A204.1 (cell line): ENCODE measurements at regions not wholly inside any gene's neighbourhood (a gene's known extent, or its start where the extent isn't known, plus 50 kb on each side); places are given as distances from the start of the nearest gene placed in this dataset.
"Not testable (repeated sequence)": the region's sequence is repeated elsewhere in the genome, so short reads cannot be mapped to it uniquely, and the experiment has no call there.

Experiments
- FAIRE-seq: peaks from 2 replicates; lab custom pipeline; 2012; peaks lifted over from hg19 to GRCh38; lab: Jason Lieb, UNC

DNA sequence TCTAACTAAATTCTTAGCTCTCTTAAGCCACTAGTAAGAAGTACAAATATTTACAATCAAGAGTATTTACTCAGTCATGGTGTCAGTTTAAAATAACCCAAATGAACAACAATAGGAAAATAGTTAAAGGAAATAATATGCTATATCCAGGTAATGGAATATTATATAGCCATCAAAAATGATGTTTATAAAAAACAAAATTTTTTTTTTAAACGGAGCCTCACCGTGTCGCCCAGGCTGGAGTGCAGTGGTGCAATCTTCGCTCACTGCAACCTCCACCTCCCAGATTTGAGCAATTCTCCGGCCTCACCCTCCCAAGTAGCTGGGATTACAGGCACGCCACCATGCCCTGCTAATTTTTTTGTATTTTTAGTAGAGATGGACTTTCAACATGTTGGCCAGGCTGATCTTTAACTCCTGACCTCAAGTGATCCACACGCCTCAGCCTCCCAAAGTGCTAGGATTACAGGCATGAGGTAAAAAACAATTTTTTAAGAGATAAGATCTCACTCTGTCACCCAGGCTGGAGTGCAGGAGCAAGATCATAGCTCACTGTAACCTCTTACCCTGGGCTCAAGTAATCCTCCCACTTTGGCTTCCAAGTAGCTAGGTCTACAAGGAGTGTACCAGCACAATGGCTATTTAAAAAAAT, 132.5 kb downstream of the NOC3L start:
- FAIRE-seq, result no peak

DNA sequence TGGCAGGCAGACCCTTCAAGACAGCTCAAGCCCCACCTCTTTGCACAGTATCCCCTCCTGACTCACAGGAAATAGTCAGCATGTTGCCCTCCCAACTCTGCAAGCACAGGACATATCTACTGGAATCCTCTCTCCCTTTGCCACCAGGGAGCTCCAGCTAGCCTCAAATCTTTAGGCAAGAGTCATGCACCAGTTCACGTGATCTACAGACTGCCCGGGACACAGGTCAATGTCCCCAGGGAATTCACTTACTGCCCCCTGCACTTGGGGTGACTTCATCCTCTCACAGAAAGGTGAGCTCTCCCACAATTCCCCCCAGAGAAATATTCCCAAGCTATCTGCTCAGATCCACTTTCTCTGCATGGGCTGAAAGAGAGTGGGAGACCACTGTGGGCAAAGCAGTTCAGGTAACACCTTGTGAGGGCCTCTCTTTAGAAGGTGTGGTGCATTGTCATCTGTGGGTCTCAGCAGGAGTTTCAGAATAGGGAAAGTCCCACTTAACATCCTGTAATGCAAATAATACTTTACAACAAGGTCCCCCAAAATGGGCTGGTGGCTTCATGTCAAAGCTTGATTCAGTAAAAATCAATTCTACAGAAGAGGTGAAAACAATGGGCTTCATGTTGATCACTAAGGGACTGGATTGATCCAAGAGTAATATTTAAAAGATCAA, 129.9 kb downstream of the NOC3L start:
- no peak for FAIRE-seq

GRCh38 chr10:94235461-94235860, 127.3 kb downstream of the NOC3L start:
- no peak for FAIRE-seq

DNA sequence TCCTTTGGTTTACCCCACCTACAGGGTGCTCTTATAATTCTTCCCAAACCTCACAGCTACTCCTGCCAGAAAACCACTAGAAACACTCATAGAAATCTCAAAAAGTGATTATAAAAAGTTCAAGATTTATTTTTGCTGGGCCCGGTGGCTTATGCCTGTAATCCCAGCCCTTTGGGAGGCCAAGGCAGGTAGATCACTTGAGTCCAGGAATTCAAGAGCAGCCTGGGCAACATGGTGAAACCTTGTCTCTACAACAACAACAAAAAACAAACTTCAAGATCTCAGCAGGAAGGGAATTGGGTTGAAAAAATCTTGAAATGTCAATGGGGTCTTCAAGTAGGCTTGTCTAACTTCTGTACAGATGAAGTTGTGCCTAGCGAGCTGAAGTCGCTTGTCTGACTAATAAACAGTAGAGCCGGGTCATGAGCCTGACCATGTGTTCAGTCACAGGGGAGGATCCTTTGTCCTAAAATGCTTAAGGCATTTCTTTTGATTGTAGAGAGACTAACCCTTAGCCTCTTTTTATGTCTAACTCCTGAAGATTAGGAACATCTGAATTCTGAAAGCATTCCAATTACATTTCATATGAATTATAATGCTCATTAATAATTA, 124.6 kb downstream of the NOC3L start:
- FAIRE-seq, result no peak

- FAIRE-seq, result no peak
Measured at GRCh38 chr10:94239696-94240095, 123.0 kb downstream of the NOC3L start.

GRCh38 chr10:94240491-94240890, 122.2 kb downstream of the NOC3L start:
- FAIRE-seq, result no peak

DNA sequence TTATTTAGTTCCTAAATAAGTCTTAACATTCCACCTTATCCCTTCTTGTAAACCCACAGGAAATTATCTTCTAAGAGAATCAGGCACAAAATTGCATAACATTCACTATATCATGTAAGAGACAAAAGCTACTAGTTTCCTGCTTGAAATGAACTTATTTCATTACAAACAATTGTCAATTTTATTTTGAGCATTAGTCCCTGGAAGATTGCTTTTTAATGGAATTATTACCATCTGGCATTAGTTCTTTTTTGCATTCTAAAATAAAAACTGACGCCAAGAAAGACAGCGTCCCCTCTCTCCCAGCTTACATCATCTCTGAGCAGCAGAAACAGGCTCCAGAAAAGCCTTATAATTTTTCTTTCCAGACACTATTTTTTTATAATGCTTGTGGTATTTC, 121.8 kb downstream of the NOC3L start:
- no peak for FAIRE-seq

DNA sequence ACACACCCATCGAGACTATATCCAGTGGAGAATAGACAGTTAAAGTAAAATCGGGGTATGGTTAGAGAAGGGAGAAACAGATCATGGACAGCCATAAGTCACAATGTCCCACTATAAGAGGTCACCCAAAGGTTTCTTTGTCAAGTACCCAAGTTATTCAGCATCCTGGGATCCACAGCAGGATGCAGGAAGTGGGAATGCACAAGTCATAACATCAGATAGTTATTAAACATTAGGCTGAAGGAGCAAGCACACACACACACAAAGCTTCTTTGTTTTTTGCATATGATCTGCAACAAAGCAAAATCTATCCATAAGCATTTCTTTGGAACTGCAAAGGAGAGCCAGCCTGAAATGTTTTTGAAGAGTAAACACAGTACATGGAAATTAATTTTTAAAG, 111.6 kb downstream of the NOC3L start:
- no peak for FAIRE-seq

GRCh38 chr10:94251568-94251967, 111.2 kb downstream of the NOC3L start:
- no peak for FAIRE-seq

- FAIRE-seq, result not testable (repeated sequence)
Measured at GRCh38 chr10:94257407-94257806, 105.3 kb downstream of the NOC3L start.

DNA sequence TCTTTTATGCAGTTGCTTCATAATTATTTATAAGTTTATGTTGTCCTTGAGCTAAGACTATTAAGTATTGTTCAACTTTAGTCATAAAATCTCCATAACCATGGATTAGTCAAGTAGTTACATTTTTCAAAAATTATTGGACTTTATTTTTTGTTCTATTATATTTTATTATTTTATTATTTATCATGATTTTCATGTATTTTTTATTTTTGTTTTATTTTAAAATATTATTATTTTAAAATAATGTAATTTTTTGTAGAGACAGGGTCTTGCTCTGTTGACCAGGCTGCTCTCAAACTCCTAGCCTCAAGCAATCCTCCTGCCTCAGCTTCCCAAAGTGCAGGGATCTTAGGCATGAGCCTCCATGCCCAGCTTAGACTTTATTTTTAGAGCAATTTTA, 102.3 kb downstream of the NOC3L start:
- peak; percentile 94 for FAIRE-seq

DNA sequence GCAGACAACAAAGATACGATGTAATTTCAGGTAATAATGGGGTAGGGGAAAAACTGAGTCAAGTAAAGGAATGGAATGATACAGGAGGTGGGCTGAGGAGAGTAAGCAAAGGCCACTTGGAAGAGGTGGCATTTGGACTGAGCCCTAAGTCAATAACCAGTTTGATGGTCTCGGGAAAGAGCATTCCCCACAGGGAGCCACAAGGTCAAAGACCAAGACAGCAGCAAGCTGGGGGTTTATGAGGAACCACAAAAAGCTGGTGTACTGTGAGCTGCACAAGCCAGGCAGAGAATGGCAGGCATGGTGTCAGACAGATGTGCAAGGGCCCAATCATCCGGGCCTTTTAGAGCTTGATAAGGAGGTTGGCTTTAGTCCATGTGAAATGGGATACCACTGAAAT, 98.7 kb downstream of the NOC3L start:
- no peak for FAIRE-seq

DNA sequence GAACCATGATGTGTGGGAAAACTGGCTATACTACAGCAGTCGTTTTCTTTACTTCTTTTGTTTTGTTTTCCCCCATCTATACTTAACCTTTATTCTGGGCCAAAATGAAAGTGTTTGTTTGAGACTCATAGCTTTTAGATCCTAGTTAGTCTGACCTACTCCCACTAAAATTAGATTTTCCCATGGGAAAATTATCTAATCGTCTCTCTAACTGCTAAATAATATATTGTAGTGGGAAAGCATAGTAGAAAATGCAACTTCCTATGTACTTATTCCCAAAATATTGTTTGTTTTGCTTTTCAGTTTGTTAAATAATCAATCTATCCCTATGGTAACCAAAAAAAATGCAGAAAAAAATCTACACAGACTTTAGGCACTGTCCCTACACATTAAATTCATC, 96.6 kb downstream of the NOC3L start:
- FAIRE-seq, result no peak

- no peak for FAIRE-seq
Measured at GRCh38 chr10:94268652-94269051, 94.1 kb downstream of the NOC3L start.

- FAIRE-seq, result no peak
Measured at GRCh38 chr10:94274142-94274787, 88.5 kb downstream of the NOC3L start.

GRCh38 chr10:94276140-94276539, 86.6 kb downstream of the NOC3L start:
- FAIRE-seq, result no peak

DNA sequence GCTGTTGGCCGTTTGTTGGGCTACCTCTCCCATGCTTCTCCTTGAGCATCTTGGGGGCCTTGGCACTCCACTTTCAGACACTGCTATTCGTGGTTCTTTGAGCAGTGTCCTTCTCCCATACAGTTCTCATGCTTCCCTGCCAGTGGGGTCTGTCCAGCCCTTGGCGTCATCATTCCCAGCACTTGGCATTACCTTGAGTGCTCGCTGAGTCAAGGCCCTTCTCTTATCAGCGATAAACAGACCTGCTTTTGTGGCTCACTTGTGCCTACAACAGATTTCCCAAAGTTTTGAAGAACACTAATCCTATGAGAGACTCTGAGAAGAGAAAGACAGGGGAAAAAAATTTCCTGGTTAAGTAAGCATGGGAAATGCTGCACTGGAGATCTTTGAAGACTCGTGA, 85.3 kb downstream of the NOC3L start:
- no peak for FAIRE-seq

- FAIRE-seq, result no peak
Measured at GRCh38 chr10:94279835-94280709, 82.7 kb downstream of the NOC3L start.

GRCh38 chr10:94281654-94282053, 81.1 kb downstream of the NOC3L start:
- FAIRE-seq, result no peak

DNA sequence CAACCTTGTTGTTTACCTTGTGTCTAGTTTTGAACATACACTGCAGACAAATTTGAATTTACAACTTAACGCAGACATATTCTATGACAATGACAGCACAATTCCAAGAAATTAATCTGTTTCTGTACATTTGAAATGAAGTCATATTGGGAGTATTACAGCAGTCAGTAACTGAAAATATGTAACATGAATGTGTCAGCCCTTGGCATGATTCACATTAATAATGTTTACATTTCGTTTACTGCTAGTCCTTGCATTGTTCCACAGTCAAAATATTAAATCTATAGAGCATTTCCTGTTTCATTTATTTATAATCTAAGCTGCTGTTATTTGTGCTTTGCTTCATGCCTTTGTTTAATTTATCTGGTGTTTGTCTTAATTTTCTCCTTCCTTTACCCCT, 80.4 kb downstream of the NOC3L start:
- no peak for FAIRE-seq
